LNCAP (cell line): ENCODE measurements at regions not wholly inside any gene's neighbourhood (a gene's known extent, or its start where the extent isn't known, plus 50 kb on each side); places are given as distances from the start of the nearest gene placed in this dataset.

Experiments used
- TF ChIP-seq, protein P1 (sequence below): fragments of 450-650 bp; IDR thresholded peaks from 2 replicates; pipeline ENCODE4 v1.5.1; 2017; ENCODE audit warnings: mild to moderate bottlenecking

- TF ChIP-seq, protein P1, sequence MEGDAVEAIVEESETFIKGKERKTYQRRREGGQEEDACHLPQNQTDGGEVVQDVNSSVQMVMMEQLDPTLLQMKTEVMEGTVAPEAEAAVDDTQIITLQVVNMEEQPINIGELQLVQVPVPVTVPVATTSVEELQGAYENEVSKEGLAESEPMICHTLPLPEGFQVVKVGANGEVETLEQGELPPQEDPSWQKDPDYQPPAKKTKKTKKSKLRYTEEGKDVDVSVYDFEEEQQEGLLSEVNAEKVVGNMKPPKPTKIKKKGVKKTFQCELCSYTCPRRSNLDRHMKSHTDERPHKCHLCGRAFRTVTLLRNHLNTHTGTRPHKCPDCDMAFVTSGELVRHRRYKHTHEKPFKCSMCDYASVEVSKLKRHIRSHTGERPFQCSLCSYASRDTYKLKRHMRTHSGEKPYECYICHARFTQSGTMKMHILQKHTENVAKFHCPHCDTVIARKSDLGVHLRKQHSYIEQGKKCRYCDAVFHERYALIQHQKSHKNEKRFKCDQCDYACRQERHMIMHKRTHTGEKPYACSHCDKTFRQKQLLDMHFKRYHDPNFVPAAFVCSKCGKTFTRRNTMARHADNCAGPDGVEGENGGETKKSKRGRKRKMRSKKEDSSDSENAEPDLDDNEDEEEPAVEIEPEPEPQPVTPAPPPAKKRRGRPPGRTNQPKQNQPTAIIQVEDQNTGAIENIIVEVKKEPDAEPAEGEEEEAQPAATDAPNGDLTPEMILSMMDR: no peak
Measured at GRCh38 chr10:3568392-3568791, 216.6 kb downstream of the KLF6 start.

GRCh38 chr10:3567291-3567963 is 217.6 kb downstream of the KLF6 start:
- TF ChIP-seq, protein P1: no peak

DNA sequence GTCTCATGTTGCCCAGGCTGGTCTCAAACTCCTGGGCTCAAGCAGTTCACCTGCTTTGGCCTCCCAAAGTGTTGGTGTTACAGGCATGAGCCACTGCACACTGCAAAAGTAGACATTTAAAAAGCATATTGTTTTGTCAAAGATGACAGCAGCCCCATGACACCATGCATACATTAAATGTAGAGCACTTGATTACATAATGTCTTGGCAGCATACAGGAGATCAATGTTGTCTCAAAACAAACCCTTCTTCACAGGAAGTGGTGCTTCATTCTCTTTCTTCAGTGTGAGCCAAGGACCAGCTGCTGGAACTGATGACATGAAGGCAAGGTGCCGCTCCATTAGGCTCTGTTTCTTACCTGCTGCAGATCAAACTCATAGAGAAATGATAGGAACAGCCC is 218.4 kb downstream of the KLF6 start:
- TF ChIP-seq, protein P1: no peak

GRCh38 chr10:3564346-3565002 is 220.5 kb downstream of the KLF6 start:
- TF ChIP-seq, protein P1: no peak

GRCh38 chr10:3563298-3563697 is 221.7 kb downstream of the KLF6 start:
- TF ChIP-seq, protein P1: no peak

DNA sequence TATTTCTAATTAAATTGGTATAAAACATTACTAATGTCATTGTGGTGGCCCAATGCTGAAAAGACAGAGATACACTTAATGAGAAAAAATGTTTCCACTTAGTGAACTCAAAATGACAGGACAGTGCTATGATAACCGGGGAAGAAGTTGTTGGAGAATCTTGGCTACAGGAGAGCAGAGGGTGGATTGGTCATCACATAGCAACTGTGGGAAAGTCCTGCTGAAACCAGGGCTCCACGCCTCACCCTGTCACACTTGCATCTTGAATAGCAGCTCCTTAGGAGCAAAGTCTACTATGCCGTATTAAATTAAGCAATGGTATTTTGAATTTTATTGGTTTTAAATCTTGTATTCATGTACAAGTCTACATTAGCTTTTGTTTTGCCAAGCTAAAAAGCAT is 225.5 kb downstream of the KLF6 start:
- TF ChIP-seq, protein P1: no peak

DNA sequence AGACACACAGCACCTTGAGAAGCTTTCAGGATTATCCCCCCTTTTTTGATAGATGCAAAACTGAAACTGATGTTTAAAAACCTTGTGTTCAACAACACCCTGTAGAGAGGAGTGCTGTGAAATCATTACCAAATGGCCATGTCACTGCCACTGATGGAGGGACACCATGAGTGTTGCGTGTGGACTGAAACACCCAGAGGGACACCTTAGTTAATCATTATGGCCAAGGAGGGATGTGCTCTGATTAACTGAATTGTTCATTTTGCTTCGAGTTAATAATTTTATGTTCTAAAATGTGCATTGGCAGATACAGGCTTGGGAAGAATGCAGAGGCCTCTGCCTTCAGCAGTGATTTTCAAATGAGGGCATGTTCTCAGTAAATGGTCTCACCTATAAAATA is 226.0 kb downstream of the KLF6 start:
- TF ChIP-seq, protein P1: no peak
